HG02623 (cell line): ENCODE measurements at regions not wholly inside any gene's neighbourhood (a gene's known extent, or its start where the extent isn't known, plus 50 kb on each side); places are given as distances from the start of the nearest gene placed in this dataset.

ENCODE experiments used
- ATAC-seq: cut with Tn5 transposase; IDR thresholded peaks from one replicate; pipeline ENCODE4 v1.9.1; 2021; ENCODE audit warnings: moderate library complexity; ENCODE audit not compliant: unreplicated experiment

- ATAC-seq = no peak
These were observed 424.7 kb downstream of the KCTD12 start for GRCh38 chr13:76461484-76461883.

- ATAC-seq = no peak
These were observed 426.3 kb downstream of the KCTD12 start for GRCh38 chr13:76459863-76460262.

- no peak for ATAC-seq
These were observed 430.2 kb downstream of the KCTD12 start for GRCh38 chr13:76455960-76456359.

- ATAC-seq = no peak
These were observed 431.2 kb downstream of the KCTD12 start for GRCh38 chr13:76454991-76455390.

GRCh38 chr13:76449716-76450115, 436.5 kb downstream of the KCTD12 start:
- no peak for ATAC-seq

- no peak for ATAC-seq
These were observed 440.0 kb downstream of the KCTD12 start for GRCh38 chr13:76446191-76446590.

GRCh38 chr13:76440568-76440967, 445.6 kb downstream of the KCTD12 start:
- ATAC-seq = peak; percentile 97

- no peak for ATAC-seq
These were observed 446.7 kb downstream of the KCTD12 start for GRCh38 chr13:76439546-76439945.

GRCh38 chr13:76438050-76438449, 448.2 kb downstream of the KCTD12 start:
- ATAC-seq = no peak

GRCh38 chr13:76425935-76426334, 460.3 kb downstream of the KCTD12 start:
- ATAC-seq = no peak

GRCh38 chr13:76421011-76421410, 465.2 kb downstream of the KCTD12 start:
- ATAC-seq = no peak

- ATAC-seq = no peak
These were observed 467.8 kb downstream of the KCTD12 start for GRCh38 chr13:76418404-76418803.

GRCh38 chr13:76414320-76414719, 471.9 kb downstream of the KCTD12 start:
- no peak for ATAC-seq

GRCh38 chr13:76406243-76406642, 480.0 kb downstream of the KCTD12 start:
- no peak for ATAC-seq

- ATAC-seq = no peak
These were observed 487.8 kb downstream of the KCTD12 start for GRCh38 chr13:76398425-76398824.

GRCh38 chr13:76397413-76397812, 488.8 kb downstream of the KCTD12 start:
- ATAC-seq = no peak

GRCh38 chr13:76389321-76389720, 496.9 kb downstream of the KCTD12 start:
- no peak for ATAC-seq

GRCh38 chr13:76387566-76387965, 498.6 kb downstream of the KCTD12 start:
- no peak for ATAC-seq

GRCh38 chr13:76386321-76386720, 499.9 kb downstream of the KCTD12 start:
- no peak for ATAC-seq

- ATAC-seq = no peak
These were observed 500.6 kb downstream of the KCTD12 start for GRCh38 chr13:76385586-76385985.

GRCh38 chr13:76383676-76384461, 502.3 kb downstream of the KCTD12 start:
- no peak for ATAC-seq

- ATAC-seq = no peak
These were observed 505.6 kb downstream of the KCTD12 start for GRCh38 chr13:76380446-76381065.
